Endothelial cell of umbilical vein (primary cell): ENCODE measurements at regions not wholly inside any gene's neighbourhood (a gene's known extent, or its start where the extent isn't known, plus 50 kb on each side); places are given as distances from the start of the nearest gene placed in this dataset.

Experiments
- CTCF ChIP-seq, 2 donors: IDR thresholded peaks; 1 replicate in 1 of 2; 2 replicates in 1 of 2; pipeline ENCODE4 v1.5.1; 2011; ENCODE audit warnings: low read length in 2 of 2, mild to moderate bottlenecking in 2 of 2, moderate library complexity in 2 of 2, control low read depth in 1 of 2, inconsistent platforms in 1 of 2, low read depth in 1 of 2; ENCODE audit not compliant: insufficient read depth in 1 of 2; ENCODE audit errors: extremely low read depth in 1 of 2
- EZH2 ChIP-seq: IDR thresholded peaks from 2 replicates; pipeline ENCODE4 v1.6.1; 2012; ENCODE audit warnings: borderline replicate concordance, low read depth, mild to moderate bottlenecking, moderate library complexity, low read length, inconsistent platforms; ENCODE audit not compliant: severe bottlenecking
- FOS ChIP-seq: IDR thresholded peaks from 2 replicates; pipeline ENCODE4 v1.6.1; 2011; ENCODE audit warnings: mild to moderate bottlenecking, low read length, moderate library complexity, borderline replicate concordance; ENCODE audit not compliant: insufficient read depth
- GATA2 ChIP-seq: IDR thresholded peaks from 2 replicates; pipeline ENCODE4 v1.7.0; 2011; ENCODE audit warnings: low read depth, mild to moderate bottlenecking, moderate library complexity, mixed read lengths, low read length; ENCODE audit not compliant: insufficient read length, insufficient read depth
- JUN ChIP-seq: IDR thresholded peaks from 2 replicates; pipeline ENCODE4 v1.6.1; 2011; ENCODE audit warnings: borderline replicate concordance, low read depth; ENCODE audit not compliant: insufficient read length, insufficient read depth
- MAX ChIP-seq: IDR thresholded peaks from 2 replicates; pipeline ENCODE4 v1.6.1; 2011; ENCODE audit not compliant: insufficient read depth, insufficient read length
- MYC ChIP-seq: IDR thresholded peaks from one replicate; pipeline ENCODE4 v1.6.1; 2011; ENCODE audit warnings: mild to moderate bottlenecking, low read depth, low read length
- POLR2A ChIP-seq: IDR thresholded peaks from 2 replicates; pipeline ENCODE4 v1.6.1; 2012; ENCODE audit warnings: low read depth, mild to moderate bottlenecking, control low read depth, low read length
- POLR2AphosphoS5 ChIP-seq: IDR thresholded peaks from 2 replicates; pipeline ENCODE4 v1.6.1; 2012; ENCODE audit warnings: low read depth, mild to moderate bottlenecking, control low read depth, low read length, moderate library complexity; ENCODE audit not compliant: insufficient read depth

DNA sequence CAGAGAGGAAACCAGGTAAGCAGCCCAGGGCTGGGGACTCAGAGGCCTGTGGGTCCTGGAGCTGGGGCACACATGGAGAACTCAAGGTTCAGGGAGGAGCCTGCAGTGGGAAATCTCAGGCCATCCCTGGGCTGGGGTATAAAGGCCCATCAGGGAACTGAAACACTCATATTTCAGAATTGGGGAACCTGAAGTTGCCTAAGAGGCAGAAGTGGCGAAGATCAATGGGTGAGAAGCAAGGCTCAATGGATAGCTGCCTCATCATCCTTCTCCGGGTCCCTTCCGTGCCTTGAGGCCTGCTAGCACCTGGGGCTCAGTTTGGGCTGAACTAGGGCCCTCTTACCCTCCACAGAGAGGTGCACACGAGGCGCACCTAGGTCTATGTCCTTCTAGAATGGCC is 747.5 kb upstream of the AMELY start:
- TF ChIP-seq CTCF (IDR thresholded peaks at IDR 0.05; ENCODE audit: extremely low read depth in 1 of 2, insufficient read depth in 1 of 2, low read depth in 1 of 2, low read length in 2 of 2): no peak
- TF ChIP-seq EZH2: no peak
- TF ChIP-seq POLR2A: no peak
- no peak for TF ChIP-seq GATA2
- no peak for TF ChIP-seq POLR2AphosphoS5
- TF ChIP-seq JUN: no peak
- TF ChIP-seq FOS: no peak
- no peak for TF ChIP-seq MYC
- no peak for TF ChIP-seq MAX
